ENCODE measurements at regions not wholly inside any gene's neighbourhood (a gene's known extent, or its start where the extent isn't known, plus 50 kb on each side); places are given as distances from the start of the nearest gene placed in this dataset.

GRCh38 chr16:14365200-14365851, 264.7 kb downstream of the PARN start:
- POLR2A ChIA-PET, result interaction anchor here (1.1 to 1.8 kb wide), 4 partner anchors 10 to 162 kb away, joined by 3 to 5 read pairs (median 4); no protein-coding TSS in a partner anchor
- no peaks in the 10 kb centered on the region for H3K27me3 Mint-ChIP-seq (ENCODE audit: insufficient read depth, unreplicated experiment)
- peak overlapping the region; percentile 63 for H3K4me3 Mint-ChIP-seq (ENCODE audit: unreplicated experiment)

GRCh38 chr16:14364386-14365199, 265.5 kb downstream of the PARN start:
- peaks cover 5% of the 10 kb centered on the region for H3K36me3 Mint-ChIP-seq (ENCODE audit: insufficient read depth, unreplicated experiment)
- BruUV-seq (replicated peaks), result no TSS peak
- H3K27ac Mint-ChIP-seq (ENCODE audit: low read depth, unreplicated experiment), result no peak overlapping the region
- intact Hi-C loops (cut with micrococcal nuclease), result loop anchor here (2.0 kb wide), 2 partner anchors 64 to 164 kb away; no protein-coding TSS in a partner anchor
- H3K9me3 Mint-ChIP-seq (ENCODE audit: unreplicated experiment), result no peaks in the 10 kb centered on the region
- POLR2A ChIA-PET, result interaction anchor here (1.1 to 1.8 kb wide), 5 partner anchors 10 to 163 kb away, joined by 3 to 5 read pairs (median 4); no protein-coding TSS in a partner anchor
- CTCF ChIA-PET, result interaction anchor here (0.6 to 1.5 kb wide), 3 partner anchors 11 to 163 kb away, joined by 3 to 5 read pairs (median 4); no protein-coding TSS in a partner anchor
- no peaks in the 10 kb centered on the region for H3K27me3 Mint-ChIP-seq (ENCODE audit: insufficient read depth, unreplicated experiment)
- no peak for TF ChIP-seq CTCF (IDR thresholded peaks at IDR 0.05; ENCODE audit: unreplicated experiment)
- peak overlapping the region; percentile 63 for H3K4me3 Mint-ChIP-seq (ENCODE audit: unreplicated experiment)
- H3K4me1 Mint-ChIP-seq (ENCODE audit: insufficient read depth, unreplicated experiment), result peaks cover 22% of the 10 kb centered on the region
- peak; percentile 68 for DNase-seq (ENCODE audit: unreplicated experiment)

More at GRCh38 chr16:14365200-14365851, 264.7 kb downstream of the PARN start:
- no peak for TF ChIP-seq CTCF (IDR thresholded peaks at IDR 0.05; ENCODE audit: unreplicated experiment)
- no peak for DNase-seq (ENCODE audit: unreplicated experiment)
- no TSS peak for BruUV-seq (replicated peaks)
- Mint-ChIP-seq H3K27ac (ENCODE audit: low read depth, unreplicated experiment) (no peak overlapping the region), H3K4me1 (ENCODE audit: insufficient read depth, unreplicated experiment) (peaks cover 24% of the 10 kb centered on the region), H3K9me3 (ENCODE audit: unreplicated experiment) (no peaks in the 10 kb centered on the region), H3K36me3 (ENCODE audit: insufficient read depth, unreplicated experiment) (peaks cover 5% of the 10 kb centered on the region)
- CTCF ChIA-PET, result interaction anchor here (0.7 to 1.5 kb wide), 3 partner anchors 11 to 1977 kb away, joined by 3 to 4 read pairs (median 3); no protein-coding TSS in a partner anchor
- intact Hi-C loops (cut with micrococcal nuclease), result loop anchor here (2.0 kb wide), 2 partner anchors 65 to 163 kb away; no protein-coding TSS in a partner anchor

GRCh38 chr16:14364112-14364385, 266.0 kb downstream of the PARN start:
- Mint-ChIP-seq H3K4me1 (ENCODE audit: insufficient read depth, unreplicated experiment) (peaks cover 25% of the 10 kb centered on the region), H3K36me3 (ENCODE audit: insufficient read depth, unreplicated experiment) (peaks cover 5% of the 10 kb centered on the region), H3K27ac (ENCODE audit: low read depth, unreplicated experiment) (no peak overlapping the region), H3K4me3 (ENCODE audit: unreplicated experiment) (peak overlapping the region; percentile 63), H3K27me3 (ENCODE audit: insufficient read depth, unreplicated experiment) (no peaks in the 10 kb centered on the region), H3K9me3 (ENCODE audit: unreplicated experiment) (no peaks in the 10 kb centered on the region)
- POLR2A ChIA-PET, result interaction anchor here (0.6 to 1.8 kb wide), 4 partner anchors 11 to 163 kb away, joined by 3 to 5 read pairs (median 4); no protein-coding TSS in a partner anchor
- no peak for TF ChIP-seq CTCF (IDR thresholded peaks at IDR 0.05; ENCODE audit: unreplicated experiment)
- CTCF ChIA-PET, result interaction anchor here (0.6 kb wide), 2 partner anchors 33 to 164 kb away, joined by 3 to 5 read pairs; no protein-coding TSS in a partner anchor
- intact Hi-C loops (cut with micrococcal nuclease), result loop anchor here (2.0 kb wide), 2 partner anchors 63 to 165 kb away; no protein-coding TSS in a partner anchor
- BruUV-seq (replicated peaks), result no TSS peak
- DNase-seq (ENCODE audit: unreplicated experiment), result no peak

All from MCF 10A (cell line).